ENCODE measurements at regions not wholly inside any gene's neighbourhood (a gene's known extent, or its start where the extent isn't known, plus 50 kb on each side); places are given as distances from the start of the nearest gene placed in this dataset.
A peak's percentile ranks its signal among the peaks of the same experiment; 100 is the strongest.

DNA sequence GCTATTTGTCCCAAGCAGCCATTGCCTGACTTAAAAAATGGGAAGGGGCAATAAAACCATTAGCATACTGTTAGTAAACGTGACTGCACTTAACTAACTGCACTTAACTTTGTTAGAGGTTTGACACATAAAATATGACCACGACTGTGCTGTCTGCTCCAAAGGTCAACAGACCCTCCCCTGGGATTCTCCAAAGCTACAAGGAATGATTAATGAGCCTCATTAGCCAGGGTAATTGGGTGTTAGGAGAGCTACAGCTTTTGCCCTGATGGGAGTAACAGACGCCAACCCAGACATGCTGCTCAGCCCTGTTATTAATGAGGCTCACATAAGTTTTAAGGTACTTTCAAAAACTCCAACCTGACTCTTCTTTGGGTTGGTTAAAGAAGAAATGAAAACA, 129.4 kb upstream of the PLPP4 start:
- Histone ChIP-seq H3K4me3 (ENCODE audit: low read depth, low read length, poor library complexity, severe bottlenecking) (no peak overlapping the region), H3K27ac (ENCODE audit: low read depth, low read length, poor library complexity, severe bottlenecking) (no peak overlapping the region), H3K9me3 (ENCODE audit: low read depth, low read length, poor library complexity, severe bottlenecking) (no peaks in the 10 kb centered on the region), H3K4me1 (ENCODE audit: insufficient read depth, low read length, poor library complexity, severe bottlenecking) (no peaks in the 10 kb centered on the region), H3K36me3 (ENCODE audit: insufficient read depth, low read length, poor library complexity, severe bottlenecking) (no peaks in the 10 kb centered on the region), H3K27me3 (replicated peaks; ENCODE audit: insufficient read depth, low read depth, low read length, poor library complexity) (peaks cover 41% of the 10 kb centered on the region)
- CTCF ChIA-PET, result no interaction called here
- no peak for TF ChIP-seq EZH2 (IDR thresholded peaks at IDR 0.05; ENCODE audit: borderline replicate concordance, low read depth, low read length, poor library complexity, severe bottlenecking)
- TF ChIP-seq, protein P1, sequence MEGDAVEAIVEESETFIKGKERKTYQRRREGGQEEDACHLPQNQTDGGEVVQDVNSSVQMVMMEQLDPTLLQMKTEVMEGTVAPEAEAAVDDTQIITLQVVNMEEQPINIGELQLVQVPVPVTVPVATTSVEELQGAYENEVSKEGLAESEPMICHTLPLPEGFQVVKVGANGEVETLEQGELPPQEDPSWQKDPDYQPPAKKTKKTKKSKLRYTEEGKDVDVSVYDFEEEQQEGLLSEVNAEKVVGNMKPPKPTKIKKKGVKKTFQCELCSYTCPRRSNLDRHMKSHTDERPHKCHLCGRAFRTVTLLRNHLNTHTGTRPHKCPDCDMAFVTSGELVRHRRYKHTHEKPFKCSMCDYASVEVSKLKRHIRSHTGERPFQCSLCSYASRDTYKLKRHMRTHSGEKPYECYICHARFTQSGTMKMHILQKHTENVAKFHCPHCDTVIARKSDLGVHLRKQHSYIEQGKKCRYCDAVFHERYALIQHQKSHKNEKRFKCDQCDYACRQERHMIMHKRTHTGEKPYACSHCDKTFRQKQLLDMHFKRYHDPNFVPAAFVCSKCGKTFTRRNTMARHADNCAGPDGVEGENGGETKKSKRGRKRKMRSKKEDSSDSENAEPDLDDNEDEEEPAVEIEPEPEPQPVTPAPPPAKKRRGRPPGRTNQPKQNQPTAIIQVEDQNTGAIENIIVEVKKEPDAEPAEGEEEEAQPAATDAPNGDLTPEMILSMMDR (conservative IDR thresholded peaks at IDR 0.05; ENCODE audit: low read depth, low read length), result no peak
- no TSS peak for BruUV-seq (replicated peaks)
- DNase-seq (ENCODE audit: low spot score), result no peak
- intact Hi-C loops (cut with micrococcal nuclease; ENCODE audit: unreplicated experiment), result no loop called here
- POLR2A ChIA-PET (ENCODE audit: low non-redundant PET), result no interaction called here

DNA sequence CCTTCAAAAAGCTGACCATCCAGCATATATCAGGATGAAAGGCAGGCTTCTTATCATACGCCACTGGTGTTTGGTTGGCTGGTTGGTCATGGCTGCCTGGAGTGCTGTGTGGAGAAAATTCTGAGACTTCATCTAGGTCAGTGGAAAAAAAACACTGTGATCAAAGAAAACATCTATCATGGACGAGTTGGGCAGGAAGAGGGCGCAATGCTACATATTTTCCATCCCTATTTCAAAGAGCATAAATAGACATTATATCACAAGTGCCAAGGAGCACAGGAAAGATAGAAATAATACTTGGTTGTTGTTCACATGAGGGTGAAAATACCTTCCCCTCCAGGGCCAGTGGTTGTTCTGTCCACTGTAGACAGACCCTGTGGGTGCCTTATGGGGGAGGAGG, 128.4 kb upstream of the PLPP4 start:
- POLR2A ChIA-PET (ENCODE audit: low non-redundant PET), result no interaction called here
- Histone ChIP-seq H3K36me3 (ENCODE audit: insufficient read depth, low read length, poor library complexity, severe bottlenecking) (no peaks in the 10 kb centered on the region), H3K4me3 (ENCODE audit: low read depth, low read length, poor library complexity, severe bottlenecking) (no peak overlapping the region), H3K27ac (ENCODE audit: low read depth, low read length, poor library complexity, severe bottlenecking) (no peak overlapping the region), H3K9me3 (ENCODE audit: low read depth, low read length, poor library complexity, severe bottlenecking) (no peaks in the 10 kb centered on the region), H3K4me1 (ENCODE audit: insufficient read depth, low read length, poor library complexity, severe bottlenecking) (no peaks in the 10 kb centered on the region), H3K27me3 (replicated peaks; ENCODE audit: insufficient read depth, low read depth, low read length, poor library complexity) (peaks cover 33% of the 10 kb centered on the region)
- CTCF ChIA-PET, result no interaction called here
- intact Hi-C loops (cut with micrococcal nuclease; ENCODE audit: unreplicated experiment), result no loop called here
- no peak for DNase-seq (ENCODE audit: low spot score)
- no TSS peak for BruUV-seq (replicated peaks)
- TF ChIP-seq, protein P1 (conservative IDR thresholded peaks at IDR 0.05; ENCODE audit: low read depth, low read length), result peak; percentile 20; the same call in 1 of the 2 replicates
- no peak for TF ChIP-seq EZH2 (IDR thresholded peaks at IDR 0.05; ENCODE audit: borderline replicate concordance, low read depth, low read length, poor library complexity, severe bottlenecking)

DNA sequence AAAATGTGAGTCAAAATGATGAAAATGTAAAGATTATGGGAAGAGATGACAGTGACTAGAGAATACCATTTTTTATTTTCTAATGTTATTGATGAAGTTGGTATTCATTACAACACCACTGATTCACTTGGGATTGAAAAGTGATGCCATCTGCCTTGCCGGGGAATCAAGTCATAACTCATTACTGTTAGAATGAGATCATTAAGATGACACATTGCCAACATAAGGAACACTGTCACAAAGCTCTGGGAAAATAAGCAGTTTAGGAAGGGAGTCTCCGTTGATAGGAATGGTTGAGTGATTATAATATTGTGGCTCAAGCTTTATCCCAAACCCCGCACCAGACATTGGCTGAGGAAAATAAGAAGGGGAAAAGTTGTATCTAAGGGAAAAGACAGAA, 121.5 kb upstream of the PLPP4 start:
- no peak overlapping the region for H3K4me3 ChIP-seq (ENCODE audit: low read depth, low read length, poor library complexity, severe bottlenecking)
- H3K4me1 ChIP-seq (ENCODE audit: insufficient read depth, low read length, poor library complexity, severe bottlenecking), result no peaks in the 10 kb centered on the region
- DNase-seq (ENCODE audit: low spot score), result no peak
- H3K27me3 ChIP-seq (replicated peaks; ENCODE audit: insufficient read depth, low read depth, low read length, poor library complexity), result peaks cover 65% of the 10 kb centered on the region
- no peaks in the 10 kb centered on the region for H3K36me3 ChIP-seq (ENCODE audit: insufficient read depth, low read length, poor library complexity, severe bottlenecking)
- intact Hi-C loops (cut with micrococcal nuclease; ENCODE audit: unreplicated experiment), result no loop called here
- BruUV-seq (replicated peaks), result no TSS peak
- CTCF ChIA-PET, result no interaction called here
- no peak overlapping the region for H3K27ac ChIP-seq (ENCODE audit: low read depth, low read length, poor library complexity, severe bottlenecking)
- TF ChIP-seq, protein P1 (conservative IDR thresholded peaks at IDR 0.05; ENCODE audit: low read depth, low read length), result no peak
- no peak for TF ChIP-seq EZH2 (IDR thresholded peaks at IDR 0.05; ENCODE audit: borderline replicate concordance, low read depth, low read length, poor library complexity, severe bottlenecking)
- no peaks in the 10 kb centered on the region for H3K9me3 ChIP-seq (ENCODE audit: low read depth, low read length, poor library complexity, severe bottlenecking)
- POLR2A ChIA-PET (ENCODE audit: low non-redundant PET), result no interaction called here
